ENCODE measurements at regions not wholly inside any gene's neighbourhood (a gene's known extent, or its start where the extent isn't known, plus 50 kb on each side); places are given as distances from the start of the nearest gene placed in this dataset.

DNA sequence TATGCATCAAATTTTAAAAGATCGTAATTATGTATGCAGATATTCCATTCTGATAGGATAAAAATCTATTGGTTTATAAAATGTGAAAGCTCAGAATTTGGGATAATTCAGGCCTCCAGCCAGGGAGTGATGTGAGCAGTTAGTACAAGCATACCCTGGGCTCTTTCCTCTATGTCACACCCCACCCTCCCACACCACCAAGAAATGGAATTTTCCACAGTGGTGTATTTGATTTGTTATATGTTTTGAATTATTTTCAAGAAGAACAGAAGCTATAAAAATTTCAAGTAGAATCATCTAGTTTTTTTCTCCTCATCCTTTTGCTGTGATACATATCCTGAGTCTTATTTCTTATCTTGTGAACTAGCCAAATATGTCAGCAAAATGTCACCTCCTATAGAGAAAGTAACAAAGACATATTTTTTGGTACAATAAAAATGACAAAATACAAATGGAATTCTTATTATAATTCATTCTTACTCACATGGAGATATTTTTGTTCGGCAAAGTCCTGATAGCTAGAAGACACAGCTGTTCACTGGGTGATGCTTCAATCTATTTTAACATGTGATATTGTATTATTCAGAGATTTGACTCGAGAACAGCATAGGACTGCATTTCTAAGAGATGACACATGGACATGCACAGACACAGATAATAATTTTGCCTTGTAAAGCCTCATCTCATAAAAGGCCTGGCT, 61.2 kb upstream of the FRY start:
- no peak for TF ChIP-seq RAD21 (IDR thresholded peaks at IDR 0.05; ENCODE audit: low read length)
- TF ChIP-seq, protein P1, sequence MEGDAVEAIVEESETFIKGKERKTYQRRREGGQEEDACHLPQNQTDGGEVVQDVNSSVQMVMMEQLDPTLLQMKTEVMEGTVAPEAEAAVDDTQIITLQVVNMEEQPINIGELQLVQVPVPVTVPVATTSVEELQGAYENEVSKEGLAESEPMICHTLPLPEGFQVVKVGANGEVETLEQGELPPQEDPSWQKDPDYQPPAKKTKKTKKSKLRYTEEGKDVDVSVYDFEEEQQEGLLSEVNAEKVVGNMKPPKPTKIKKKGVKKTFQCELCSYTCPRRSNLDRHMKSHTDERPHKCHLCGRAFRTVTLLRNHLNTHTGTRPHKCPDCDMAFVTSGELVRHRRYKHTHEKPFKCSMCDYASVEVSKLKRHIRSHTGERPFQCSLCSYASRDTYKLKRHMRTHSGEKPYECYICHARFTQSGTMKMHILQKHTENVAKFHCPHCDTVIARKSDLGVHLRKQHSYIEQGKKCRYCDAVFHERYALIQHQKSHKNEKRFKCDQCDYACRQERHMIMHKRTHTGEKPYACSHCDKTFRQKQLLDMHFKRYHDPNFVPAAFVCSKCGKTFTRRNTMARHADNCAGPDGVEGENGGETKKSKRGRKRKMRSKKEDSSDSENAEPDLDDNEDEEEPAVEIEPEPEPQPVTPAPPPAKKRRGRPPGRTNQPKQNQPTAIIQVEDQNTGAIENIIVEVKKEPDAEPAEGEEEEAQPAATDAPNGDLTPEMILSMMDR (conservative IDR thresholded peaks at IDR 0.05; ENCODE audit: low read depth, low read length), result no peak
- TF ChIP-seq BHLHE40 (IDR thresholded peaks at IDR 0.05; ENCODE audit: low read depth, low read length), result no peak
- TF ChIP-seq SMC3 (IDR thresholded peaks at IDR 0.05; ENCODE audit: low read depth, low read length), result no peak
- TF ChIP-seq POLR2A (IDR thresholded peaks at IDR 0.05; ENCODE audit: low read depth, low read length), result no peak
- no peak for TF ChIP-seq MXI1 (IDR thresholded peaks at IDR 0.05; ENCODE audit: borderline replicate concordance, low read depth, low read length)
- no peak for TF ChIP-seq RCOR1 (IDR thresholded peaks at IDR 0.05; ENCODE audit: insufficient replicate concordance, low read length)
- TF ChIP-seq, protein P2, sequence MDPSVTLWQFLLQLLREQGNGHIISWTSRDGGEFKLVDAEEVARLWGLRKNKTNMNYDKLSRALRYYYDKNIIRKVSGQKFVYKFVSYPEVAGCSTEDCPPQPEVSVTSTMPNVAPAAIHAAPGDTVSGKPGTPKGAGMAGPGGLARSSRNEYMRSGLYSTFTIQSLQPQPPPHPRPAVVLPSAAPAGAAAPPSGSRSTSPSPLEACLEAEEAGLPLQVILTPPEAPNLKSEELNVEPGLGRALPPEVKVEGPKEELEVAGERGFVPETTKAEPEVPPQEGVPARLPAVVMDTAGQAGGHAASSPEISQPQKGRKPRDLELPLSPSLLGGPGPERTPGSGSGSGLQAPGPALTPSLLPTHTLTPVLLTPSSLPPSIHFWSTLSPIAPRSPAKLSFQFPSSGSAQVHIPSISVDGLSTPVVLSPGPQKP (IDR thresholded peaks at IDR 0.05; ENCODE audit: borderline replicate concordance, low read depth, low read length), result no peak
- 0 out of 2 replicates have a peak, but pooled peaks have one; percentile 23 for TF ChIP-seq FOS (IDR thresholded peaks at IDR 0.05; ENCODE audit: low read depth, low read length)
